H1 (cell line): ENCODE measurements at regions not wholly inside any gene's neighbourhood (a gene's known extent, or its start where the extent isn't known, plus 50 kb on each side); places are given as distances from the start of the nearest gene placed in this dataset.

ENCODE experiments used
- CTCF ChIA-PET: fragments of 300-600 bp; sonication (Branson Sonifier 250); formaldehyde crosslinking; loops from one replicate; lab custom pipeline; 2021; ENCODE audit not compliant: partially characterized antibody; lab: Charles Lee
- POLR2A ChIA-PET: fragments of 300-600 bp; sonication (Branson Sonifier 250); formaldehyde crosslinking; loops from one replicate; lab custom pipeline; 2021; ENCODE audit warnings: inconsistent platforms; ENCODE audit not compliant: partially characterized antibody; lab: Charles Lee
- DNase-seq, 2 experiments: peaks; one replicate each; pipeline versions ENCODE4 v3.0.0 to v3.0.0-alpha.2; 2010 to 2022; ENCODE audit warnings: low spot score in 2 of 2, low read depth in 1 of 2, mixed read lengths in 1 of 2
- FAIRE-seq: peaks from 2 replicates; lab custom pipeline; 2011; peaks lifted over from hg19 to GRCh38; lab: Jason Lieb, UNC
- H2AFZ ChIP-seq: 2 replicates; pipeline ENCODE4 v1.8.1; 2012; ENCODE audit warnings: low read length, inconsistent platforms
- H2AK5ac ChIP-seq: 2 replicates; pipeline ENCODE4 v1.6.1; 2013; ENCODE audit warnings: low read depth, low read length
- H2BK120ac ChIP-seq: replicated peaks from 2 replicates; pipeline ENCODE3; 2013; ENCODE audit warnings: low read depth, low read length, inconsistent platforms
- H2BK12ac ChIP-seq: 2 replicates; pipeline ENCODE4 v1.6.1; 2013; ENCODE audit warnings: low read depth, low read length
- H2BK15ac ChIP-seq: 2 replicates; pipeline ENCODE4 v1.6.1; 2013; ENCODE audit warnings: low read length
- H2BK20ac ChIP-seq: 2 replicates; pipeline ENCODE4 v1.6.1; 2013; ENCODE audit warnings: low read length
- H2BK5ac ChIP-seq: 2 replicates; pipeline ENCODE4 v1.6.1; 2013; ENCODE audit warnings: low read depth, low read length
- H3K14ac ChIP-seq: 2 replicates; pipeline ENCODE4 v1.6.1; 2013; ENCODE audit warnings: inconsistent platforms; ENCODE audit not compliant: insufficient read length
- H3K18ac ChIP-seq: 2 replicates; pipeline ENCODE4 v1.6.1; 2013; ENCODE audit warnings: low read length; ENCODE audit errors: extremely low read depth
- H3K23ac ChIP-seq: 2 replicates; pipeline ENCODE4 v1.6.1; 2013; ENCODE audit warnings: inconsistent platforms; ENCODE audit not compliant: insufficient read length
- H3K23me2 ChIP-seq: 2 replicates; pipeline ENCODE4 v1.6.1; 2013; ENCODE audit warnings: low read depth, low read length
- H3K27ac ChIP-seq: 2 replicates; pipeline ENCODE4 v1.6.1; 2011; ENCODE audit warnings: low read depth, low read length, inconsistent platforms
- H3K27me3 ChIP-seq, 4 experiments: replicated peaks in 1 of 4; 1 replicate in 1 of 4; 2 replicates in 3 of 4; pipeline versions ENCODE4 v1.6.1 to v1.8.1; 2011 to 2013; ENCODE audit warnings: low read length in 3 of 4, mild to moderate bottlenecking in 3 of 4, inconsistent platforms in 2 of 4, mixed read lengths in 2 of 4, moderate library complexity in 1 of 4; ENCODE audit not compliant: control insufficient read depth in 3 of 4, insufficient read depth in 3 of 4; ENCODE audit errors: extremely low read depth in 1 of 4
- H3K36me3 ChIP-seq, 4 experiments: 2 replicates each; pipeline versions ENCODE4 v1.6.1 to v1.8.1; 2011 to 2013; ENCODE audit warnings: mild to moderate bottlenecking in 4 of 4, low read length in 3 of 4, moderate library complexity in 2 of 4, control low read depth in 1 of 4, inconsistent platforms in 1 of 4; ENCODE audit not compliant: insufficient read depth in 4 of 4, control insufficient read depth in 2 of 4
- H3K4ac ChIP-seq: replicated peaks from 2 replicates; pipeline ENCODE3; 2013; ENCODE audit warnings: low read length, low read depth, mixed read lengths, inconsistent platforms; ENCODE audit not compliant: insufficient read length
- H3K4me1 ChIP-seq, 4 experiments: replicated peaks in 1 of 4; 1 replicate in 1 of 4; 2 replicates in 3 of 4; pipeline versions ENCODE4 v1.6.1 to v1.8.1; 2011 to 2013; ENCODE audit warnings: low read length in 3 of 4, inconsistent platforms in 2 of 4, mixed read lengths in 1 of 4; ENCODE audit not compliant: insufficient read depth in 4 of 4, control insufficient read depth in 3 of 4
- H3K4me2 ChIP-seq, 2 experiments: 2 replicates each; pipeline versions ENCODE4 v1.6.1 to v1.8.1; 2011 to 2013; ENCODE audit warnings: low read depth in 2 of 2, low read length in 2 of 2, control low read depth in 1 of 2, inconsistent platforms in 1 of 2, mild to moderate bottlenecking in 1 of 2; ENCODE audit not compliant: insufficient read depth in 1 of 2
- H3K4me3 ChIP-seq, 4 experiments: fragments of 200-600, 300-600 bp in 1 of 4; sonication (generic), shearing (Covaris generic), sonication (Bioruptor Twin) in 1 of 4; 2 replicates each; pipeline versions ENCODE4 v1.5.1 to v1.8.1; 2011 to 2016; ENCODE audit warnings: low read length in 4 of 4, low read depth in 3 of 4, control low read depth in 2 of 4, inconsistent platforms in 2 of 4, mild to moderate bottlenecking in 2 of 4, mixed read lengths in 1 of 4, moderate library complexity in 1 of 4; ENCODE audit not compliant: insufficient read depth in 2 of 4; ENCODE audit errors: extremely low read depth in 1 of 4
- H3K56ac ChIP-seq: replicated peaks from 2 replicates; pipeline ENCODE3; 2013; ENCODE audit warnings: low read depth, mild to moderate bottlenecking, mixed read lengths, low read length, inconsistent platforms; ENCODE audit not compliant: insufficient read length
- H3K79me1 ChIP-seq: 2 replicates; pipeline ENCODE4 v1.6.1; 2013; ENCODE audit warnings: low read depth, low read length, control low read depth
- H3K79me2 ChIP-seq, 2 experiments: 2 replicates each; pipeline versions ENCODE4 v1.6.1 to v1.8.1; 2012 to 2013; ENCODE audit warnings: low read length in 2 of 2, mild to moderate bottlenecking in 2 of 2, inconsistent platforms in 1 of 2; ENCODE audit not compliant: insufficient read depth in 2 of 2, control insufficient read depth in 1 of 2
- H3K9ac ChIP-seq, 4 experiments: replicated peaks in 1 of 4; 1 replicate in 1 of 4; 2 replicates in 3 of 4; pipeline versions ENCODE4 v1.6.1 to v1.8.1; 2011 to 2013; ENCODE audit warnings: low read depth in 3 of 4, low read length in 3 of 4, control low read depth in 2 of 4, mild to moderate bottlenecking in 2 of 4, moderate library complexity in 2 of 4, inconsistent platforms in 1 of 4; ENCODE audit errors: extremely low read depth in 1 of 4
- H3K9me3 ChIP-seq, 2 experiments: 2 replicates each; pipeline versions ENCODE4 v1.6.1 to v1.8.1; 2012 to 2013; ENCODE audit warnings: mild to moderate bottlenecking in 2 of 2, moderate library complexity in 2 of 2, control low read depth in 1 of 2, inconsistent platforms in 1 of 2, low read depth in 1 of 2, low read length in 1 of 2, mixed read lengths in 1 of 2; ENCODE audit not compliant: insufficient read depth in 2 of 2
- H4K20me1 ChIP-seq, 2 experiments: replicated peaks in 1 of 2; 2 replicates each; pipeline versions ENCODE3 to v1.8.1; 2011 to 2013; ENCODE audit warnings: inconsistent platforms in 2 of 2, low read length in 2 of 2, mild to moderate bottlenecking in 1 of 2; ENCODE audit not compliant: insufficient read depth in 2 of 2, control insufficient read depth in 1 of 2
- H4K5ac ChIP-seq: 2 replicates; pipeline ENCODE4 v1.6.1; 2013; ENCODE audit warnings: low read length, low read depth, mixed read lengths, inconsistent platforms; ENCODE audit not compliant: insufficient read length
- H4K8ac ChIP-seq: 2 replicates; pipeline ENCODE4 v1.8.0; 2013; ENCODE audit warnings: mild to moderate bottlenecking, moderate library complexity, low read length, inconsistent platforms; ENCODE audit not compliant: insufficient read depth; ENCODE audit errors: extremely low read depth
- H4K91ac ChIP-seq: replicated peaks from 2 replicates; pipeline ENCODE3; 2013; ENCODE audit warnings: low read length, mixed read lengths, inconsistent platforms; ENCODE audit not compliant: insufficient read length
- CEBPB ChIP-seq: IDR thresholded peaks from 2 replicates; pipeline ENCODE4 v1.6.1; 2012; ENCODE audit warnings: low read depth, low read length
- HDAC6 ChIP-seq: IDR thresholded peaks from one replicate; pipeline ENCODE4 v1.7.1; 2012; ENCODE audit warnings: low read depth, mild to moderate bottlenecking, inconsistent platforms, low read length, moderate library complexity
- WGBS, 2 experiments: shearing (Covaris generic) in 1 of 2; methylation state at CpG; one replicate each; pipeline versions ENCODE4 v1.1.6 to v1.1.7; 2013 to 2015; ENCODE audit warnings: low lambda C conversion rate in 2 of 2, mixed read lengths in 2 of 2, inconsistent platforms in 1 of 2, low coverage in 1 of 2, missing lambda C conversion rate in 1 of 2; ENCODE audit not compliant: insufficient replicate concordance in 2 of 2, insufficient coverage in 1 of 2, insufficient read length in 1 of 2; ENCODE audit errors: extremely low coverage in 1 of 2, missing lambda C conversion rate in 1 of 2; 5-methylcytosine and 5-hydroxymethylcytosine counted together

- CTCF ChIA-PET: interaction anchor here (1.0 kb wide), 1 partner anchor 11 kb away, joined by 3 read pairs; no protein-coding TSS in a partner anchor
- Histone ChIP-seq H3K18ac (no peak overlapping the region), H2AFZ (peak overlapping the region; percentile 61; the same call in 1 of the 2 replicates), H4K5ac (no peak overlapping the region), H2BK5ac (no peak overlapping the region), H4K8ac (no peak overlapping the region), H3K79me2 (no peaks in the 10 kb centered on the region), H2BK120ac (no peak overlapping the region), H3K23me2 (no peaks in the 10 kb centered on the region), H3K4ac (no peak overlapping the region), H3K4me2 (no peak overlapping the region), H3K23ac (no peak overlapping the region), H3K4me3 (no peak overlapping the region), H2AK5ac (no peak overlapping the region), H2BK20ac (no peak overlapping the region), H3K27me3 (no peaks in the 10 kb centered on the region), H3K27ac (no peak overlapping the region), H3K9me3 (no peaks in the 10 kb centered on the region), H3K4me1 (no peaks in the 10 kb centered on the region), H3K79me1 (no peaks in the 10 kb centered on the region), H3K14ac (no peak overlapping the region), H4K20me1 (no peaks in the 10 kb centered on the region), H3K56ac (no peak overlapping the region), H3K36me3 (no peaks in the 10 kb centered on the region), H2BK12ac (no peak overlapping the region), H2BK15ac (no peak overlapping the region), H3K9ac (no peak overlapping the region), H4K91ac (no peak overlapping the region)
- FAIRE-seq: no peak
- no peak for DNase-seq
- WGBS, 2 experiments: 79% methylated on average over 13 of the region's 13 CpGs; no CpG with 5 or more reads in 1 of the 2 experiments
- POLR2A ChIA-PET: no interaction called here
- no peak for TF ChIP-seq HDAC6
- no peak for TF ChIP-seq CEBPB
Observed at GRCh38 chr10:3911713-3912442, 126.9 kb upstream of the KLF6 start.
